Natural killer cell (primary cell): ENCODE measurements at regions not wholly inside any gene's neighbourhood (a gene's known extent, or its start where the extent isn't known, plus 50 kb on each side); places are given as distances from the start of the nearest gene placed in this dataset.
"Not testable (repeated sequence)": the region's sequence is repeated elsewhere in the genome, so short reads cannot be mapped to it uniquely, and the experiment has no call there.

Experiments
- ATAC-seq, 3 donors: fragments of 150-1000 bp in 2 of 3; fragments of 200-7000 bp in 1 of 3; cut with Tn5 transposase; 1 replicate in 1 of 3; 2 replicates in 2 of 3; pipeline ENCODE4 v1.10.0; 2021; ENCODE audit warnings: mild to moderate bottlenecking in 2 of 3, moderate library complexity in 2 of 3
- DNase-seq, 2 donors: peaks; one replicate each; pipeline versions ENCODE4 v3.0.0 to v3.0.0-alpha.2; 2013 to 2021; ENCODE audit warnings: mixed read lengths in 1 of 2
- H3K27ac ChIP-seq: one replicate; pipeline ENCODE4 v1.5.1; 2013; ENCODE audit warnings: mild to moderate bottlenecking, low read length
- H3K27me3 ChIP-seq: one replicate; pipeline ENCODE4 v1.6.1; 2013; ENCODE audit warnings: low read length; ENCODE audit not compliant: control insufficient read depth, insufficient read depth
- H3K36me3 ChIP-seq: one replicate; pipeline ENCODE4 v1.6.1; 2013; ENCODE audit warnings: low read length; ENCODE audit not compliant: control insufficient read depth, insufficient read depth
- H3K4me1 ChIP-seq: one replicate; pipeline ENCODE4 v1.6.1; 2013; ENCODE audit warnings: low read length; ENCODE audit not compliant: control insufficient read depth, insufficient read depth
- H3K4me3 ChIP-seq: one replicate; pipeline ENCODE4 v1.5.1; 2013; ENCODE audit warnings: low read length
- H3K9me3 ChIP-seq: one replicate; pipeline ENCODE4 v1.6.1; 2013; ENCODE audit warnings: low read length; ENCODE audit not compliant: control insufficient read depth, insufficient read depth
- H3K27ac Mint-ChIP-seq, 2 donors: one replicate each; pipeline ENCODE4 v1.8.0; 2022; ENCODE audit warnings: mild to moderate bottlenecking in 2 of 2, mixed read lengths in 2 of 2, moderate library complexity in 1 of 2
- H3K27me3 Mint-ChIP-seq, 2 donors: one replicate each; pipeline ENCODE4 v1.8.0; 2022; ENCODE audit warnings: low read depth in 2 of 2, mixed read lengths in 2 of 2
- H3K36me3 Mint-ChIP-seq: one replicate; pipeline ENCODE4 v1.8.0; 2022; ENCODE audit warnings: mixed read lengths
- H3K4me1 Mint-ChIP-seq, 2 donors: one replicate each; pipeline ENCODE4 v1.8.0; 2022; ENCODE audit warnings: mixed read lengths in 2 of 2
- H3K4me3 Mint-ChIP-seq: one replicate; pipeline ENCODE4 v1.8.0; 2022; ENCODE audit warnings: mild to moderate bottlenecking, moderate library complexity, mixed read lengths
- H3K9me3 Mint-ChIP-seq, 2 donors: one replicate each; pipeline ENCODE4 v1.8.0; 2022; ENCODE audit warnings: mixed read lengths in 2 of 2
- CTCF ChIP-seq: fragments of 200-600 bp; IDR thresholded peaks from one replicate; pipeline ENCODE4 v1.8.0; 2022; ENCODE audit warnings: antibody characterized with exemption
- WGBS: methylation state at CpG from one replicate; pipeline ENCODE4 v1.1.7; 2013; ENCODE audit warnings: missing lambda C conversion rate; ENCODE audit not compliant: insufficient coverage; 5-methylcytosine and 5-hydroxymethylcytosine counted together
- intact Hi-C: fragments of 100-400 bp; cut with micrococcal nuclease; formaldehyde crosslinking; loops from one replicate; pipeline ENCODE4 v1.14.2; 2022

- H3K4me3 Mint-ChIP-seq, H3K4me1 ChIP-seq, H3K27ac Mint-ChIP-seq, H3K36me3 Mint-ChIP-seq, ATAC-seq, DNase-seq, H3K4me1 Mint-ChIP-seq, H3K4me3 ChIP-seq, H3K27me3 Mint-ChIP-seq, H3K27ac ChIP-seq, H3K27me3 ChIP-seq, intact Hi-C loops, H3K36me3 ChIP-seq: not testable (repeated sequence)
- 98% methylated on average over 8 of the region's 9 CpGs for WGBS
- peaks cover 15% of the 10 kb centered on the region for H3K9me3 ChIP-seq
- H3K9me3 Mint-ChIP-seq: peaks cover 7 to 12% of the 10 kb centered on the region in 2 donors
Observed at GRCh38 chr10:93127642-93128215, 54.0 kb downstream of the CYP26A1 start.

- Histone ChIP-seq H3K36me3 (no peaks in the 10 kb centered on the region), H3K27me3 (no peaks in the 10 kb centered on the region), H3K4me3 (no peak overlapping the region), H3K27ac (no peak overlapping the region), H3K4me1 (no peaks in the 10 kb centered on the region), H3K9me3 (peaks cover 4% of the 10 kb centered on the region)
- intact Hi-C loops: no loop called here
- no peak for TF ChIP-seq CTCF
- DNase-seq (no peak), ATAC-seq (no peak)
- WGBS: 19% methylated on average over 6 of the region's 6 CpGs
- Mint-ChIP-seq H3K4me1 (no peaks in the 10 kb centered on the region), H3K27ac (no peak overlapping the region), H3K36me3 (no peaks in the 10 kb centered on the region), H3K9me3 (peaks cover 0 to 4% of the 10 kb centered on the region in 2 donors), H3K27me3 (peaks cover 7 to 16% of the 10 kb centered on the region in 2 donors), H3K4me3 (no peak overlapping the region)
Observed at GRCh38 chr10:93131986-93132385, 58.3 kb downstream of the CYP26A1 start.

GRCh38 chr10:93138113-93138870 lies 64.6 kb downstream of the CYP26A1 start:
- no peaks in the 10 kb centered on the region for H3K36me3 ChIP-seq
- Mint-ChIP-seq H3K36me3 (no peaks in the 10 kb centered on the region), H3K27me3 (peaks cover 15 to 24% of the 10 kb centered on the region in 2 donors), H3K9me3 (no peaks in the 10 kb centered on the region), H3K4me1 (no peaks in the 10 kb centered on the region), H3K4me3 (no peak overlapping the region), H3K27ac (no peak overlapping the region)
- no peak overlapping the region for H3K27ac ChIP-seq
- 92% methylated on average over 8 of the region's 11 CpGs for WGBS
- no peaks in the 10 kb centered on the region for H3K9me3 ChIP-seq
- DNase-seq: no peak
- no peak overlapping the region for H3K4me3 ChIP-seq
- ATAC-seq: no peak
- TF ChIP-seq CTCF: no peak
- no peaks in the 10 kb centered on the region for H3K4me1 ChIP-seq
- intact Hi-C loops: no loop called here
- no peaks in the 10 kb centered on the region for H3K27me3 ChIP-seq

- H3K27ac Mint-ChIP-seq: no peak overlapping the region
- no peaks in the 10 kb centered on the region for H3K4me1 Mint-ChIP-seq
- ATAC-seq (no peak), DNase-seq (no peak)
- 86% methylated on average over 5 of the region's 5 CpGs for WGBS
- H3K27me3 Mint-ChIP-seq: peaks cover 15 to 25% of the 10 kb centered on the region in 2 donors
- no peaks in the 10 kb centered on the region for H3K36me3 Mint-ChIP-seq
- no peaks in the 10 kb centered on the region for H3K9me3 Mint-ChIP-seq
- Histone ChIP-seq H3K36me3 (no peaks in the 10 kb centered on the region), H3K27ac (no peak overlapping the region), H3K4me3 (no peak overlapping the region), H3K4me1 (no peaks in the 10 kb centered on the region), H3K27me3 (no peaks in the 10 kb centered on the region), H3K9me3 (no peaks in the 10 kb centered on the region)
- intact Hi-C loops: no loop called here
- no peak for TF ChIP-seq CTCF
- H3K4me3 Mint-ChIP-seq: no peak overlapping the region
Observed at GRCh38 chr10:93139059-93139655, 65.5 kb downstream of the CYP26A1 start.
